ENCODE measurements at regions not wholly inside any gene's neighbourhood (a gene's known extent, or its start where the extent isn't known, plus 50 kb on each side); places are given as distances from the start of the nearest gene placed in this dataset.

DNA sequence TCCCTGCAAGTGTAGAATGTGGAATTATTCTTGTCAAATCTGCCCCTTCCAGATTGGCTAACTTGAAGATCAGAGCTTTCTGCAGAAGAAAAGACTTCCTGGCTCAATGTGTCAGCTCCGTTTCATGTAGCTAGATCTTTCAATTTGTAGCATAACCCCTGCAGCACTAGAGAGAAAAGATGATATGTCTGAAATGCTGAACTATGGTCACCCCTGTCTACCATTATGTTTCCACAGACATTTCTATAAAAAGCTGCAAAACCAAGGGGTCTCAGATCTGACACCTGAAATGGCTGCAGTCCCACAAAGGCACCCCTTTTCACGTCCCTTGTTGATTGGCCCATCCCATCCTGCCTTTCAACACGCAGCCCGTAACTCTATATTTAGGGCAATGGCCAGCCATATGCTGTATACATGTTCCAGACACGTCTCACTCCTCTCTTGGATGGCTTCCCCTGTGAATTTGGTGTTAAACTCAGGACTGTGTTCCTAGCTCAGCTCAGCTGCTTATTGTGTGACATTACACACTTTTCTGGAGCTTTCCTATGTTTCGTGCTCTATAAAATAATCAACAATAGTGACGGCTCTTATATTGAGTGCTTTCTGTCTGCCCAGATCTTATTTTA is 648.6 kb upstream of the CELF2 start:
- ATAC-seq (no peak), DNase-seq (no peak)
- Mint-ChIP-seq H3K27me3 (peaks cover 55% of the 10 kb centered on the region), H3K27ac (no peak overlapping the region), H3K4me1 (no peaks in the 10 kb centered on the region), H3K36me3 (ENCODE audit: low read depth) (peaks cover 2% of the 10 kb centered on the region), H3K4me3 (no peak overlapping the region)
- no peaks in the 10 kb centered on the region for H3K9me3 ChIP-seq (ENCODE audit: control insufficient read depth, low read length, poor library complexity, severe bottlenecking)

DNA sequence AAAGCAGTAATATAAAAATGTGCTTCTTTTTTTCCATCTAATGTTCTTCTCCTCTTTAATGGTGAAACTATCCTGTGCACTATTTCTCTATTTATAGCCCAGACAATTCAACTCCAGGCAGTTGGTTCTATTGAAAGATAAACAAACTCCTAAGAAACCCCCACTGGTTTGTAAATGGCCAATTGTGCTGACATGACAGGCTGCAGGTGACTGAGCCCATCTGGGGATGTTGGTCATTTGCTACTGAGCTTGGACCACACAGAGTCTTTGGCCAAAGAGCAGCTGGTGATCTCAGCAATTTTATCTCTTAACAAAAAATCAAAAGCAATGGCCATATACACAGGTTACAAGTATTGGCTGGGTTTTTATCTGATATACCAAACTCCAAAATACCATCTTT is 631.8 kb upstream of the CELF2 start:
- no peak for ATAC-seq
- Mint-ChIP-seq H3K4me1 (no peaks in the 10 kb centered on the region), H3K27ac (no peak overlapping the region), H3K36me3 (ENCODE audit: low read depth) (no peaks in the 10 kb centered on the region), H3K27me3 (peaks cover 11% of the 10 kb centered on the region), H3K4me3 (no peak overlapping the region)
- H3K9me3 ChIP-seq (ENCODE audit: control insufficient read depth, low read length, poor library complexity, severe bottlenecking): no peaks in the 10 kb centered on the region
- DNase-seq: no peak

DNA sequence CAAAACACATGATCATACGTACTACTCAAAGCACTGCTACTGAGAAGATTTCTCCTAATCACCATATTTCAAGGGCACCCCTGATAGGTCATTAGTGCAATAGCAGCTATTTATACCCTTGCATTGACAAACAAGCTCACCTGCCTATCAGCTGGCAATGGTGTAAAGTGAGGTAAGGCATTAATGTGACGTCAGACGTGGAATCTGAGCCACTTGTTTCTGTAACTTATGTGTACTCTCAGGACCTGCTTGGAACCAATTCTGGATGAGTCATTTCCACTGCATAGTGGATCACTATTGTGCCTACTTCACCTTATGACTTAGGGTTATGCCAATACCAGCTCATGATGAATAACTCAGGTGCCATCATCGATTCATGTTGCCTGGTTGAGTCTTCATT is 628.5 kb upstream of the CELF2 start:
- Mint-ChIP-seq H3K4me1 (no peaks in the 10 kb centered on the region), H3K27me3 (peaks cover 32% of the 10 kb centered on the region), H3K27ac (no peak overlapping the region), H3K36me3 (ENCODE audit: low read depth) (no peaks in the 10 kb centered on the region), H3K4me3 (no peak overlapping the region)
- no peaks in the 10 kb centered on the region for H3K9me3 ChIP-seq (ENCODE audit: control insufficient read depth, low read length, poor library complexity, severe bottlenecking)
- no peak for ATAC-seq
- no peak for DNase-seq

GRCh38 chr10:10392511-10392910 is 625.2 kb upstream of the CELF2 start:
- H3K27me3 Mint-ChIP-seq: peaks cover 33% of the 10 kb centered on the region
- DNase-seq: no peak
- H3K27ac Mint-ChIP-seq: no peak overlapping the region
- no peak overlapping the region for H3K4me3 Mint-ChIP-seq
- no peaks in the 10 kb centered on the region for H3K9me3 ChIP-seq (ENCODE audit: control insufficient read depth, low read length, poor library complexity, severe bottlenecking)
- H3K36me3 Mint-ChIP-seq (ENCODE audit: low read depth): no peaks in the 10 kb centered on the region
- ATAC-seq: no peak
- no peaks in the 10 kb centered on the region for H3K4me1 Mint-ChIP-seq

DNA sequence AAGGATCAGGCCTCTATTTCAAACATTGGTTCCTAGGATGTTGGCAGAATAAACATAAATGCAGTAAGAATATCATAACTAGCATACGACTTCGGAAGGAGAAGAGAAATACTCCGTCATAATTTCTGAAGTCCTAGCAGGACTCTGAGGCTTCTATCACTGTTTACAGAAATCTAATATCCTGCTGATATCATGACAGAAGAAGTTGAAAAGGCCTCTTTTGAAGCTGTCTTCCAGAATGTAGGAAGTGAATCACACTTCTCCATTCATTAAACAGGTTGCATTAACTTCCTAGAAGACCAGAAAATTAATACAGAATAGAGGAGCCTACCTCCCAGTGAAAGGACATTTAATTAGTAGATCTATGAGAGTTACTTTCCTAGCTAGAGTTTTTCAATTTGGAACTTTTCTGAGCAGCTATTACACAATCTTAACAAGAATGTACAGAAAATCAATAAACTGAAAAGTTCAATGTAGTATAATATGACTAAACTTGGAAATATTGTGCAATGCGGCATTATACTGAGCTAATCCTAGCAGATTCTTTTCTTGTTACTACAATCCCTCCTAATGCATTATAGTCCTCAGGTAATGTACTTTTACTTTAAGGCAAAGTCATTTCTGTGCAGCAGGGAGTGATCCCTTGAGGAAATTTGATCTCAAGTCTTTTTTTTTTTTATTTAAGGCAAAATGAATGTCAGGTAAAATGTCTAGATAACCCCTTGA is 622.6 kb upstream of the CELF2 start:
- H3K9me3 ChIP-seq (ENCODE audit: control insufficient read depth, low read length, poor library complexity, severe bottlenecking): no peaks in the 10 kb centered on the region
- ATAC-seq: no peak
- Mint-ChIP-seq H3K4me1 (no peaks in the 10 kb centered on the region), H3K36me3 (ENCODE audit: low read depth) (no peaks in the 10 kb centered on the region), H3K4me3 (no peak overlapping the region), H3K27ac (no peak overlapping the region), H3K27me3 (peaks cover 33% of the 10 kb centered on the region)
- DNase-seq: no peak

- H3K9me3 ChIP-seq (ENCODE audit: control insufficient read depth, low read length, poor library complexity, severe bottlenecking): no peaks in the 10 kb centered on the region
- Mint-ChIP-seq H3K27me3 (peaks cover 24% of the 10 kb centered on the region), H3K36me3 (ENCODE audit: low read depth) (no peaks in the 10 kb centered on the region), H3K4me3 (no peak overlapping the region), H3K4me1 (no peaks in the 10 kb centered on the region), H3K27ac (no peak overlapping the region)
- ATAC-seq (no peak), DNase-seq (no peak)
Measured at GRCh38 chr10:10396601-10397000, 621.1 kb upstream of the CELF2 start.

GRCh38 chr10:10397906-10398305 is 619.8 kb upstream of the CELF2 start:
- no peak overlapping the region for H3K4me3 Mint-ChIP-seq
- no peak overlapping the region for H3K27ac Mint-ChIP-seq
- H3K9me3 ChIP-seq (ENCODE audit: control insufficient read depth, low read length, poor library complexity, severe bottlenecking): no peaks in the 10 kb centered on the region
- H3K4me1 Mint-ChIP-seq: no peaks in the 10 kb centered on the region
- H3K36me3 Mint-ChIP-seq (ENCODE audit: low read depth): no peaks in the 10 kb centered on the region
- peaks cover 25% of the 10 kb centered on the region for H3K27me3 Mint-ChIP-seq
- no peak for ATAC-seq
- no peak for DNase-seq

- DNase-seq: no peak
- Mint-ChIP-seq H3K4me1 (no peaks in the 10 kb centered on the region), H3K27me3 (peaks cover 13% of the 10 kb centered on the region), H3K27ac (no peak overlapping the region), H3K4me3 (no peak overlapping the region), H3K36me3 (ENCODE audit: low read depth) (peaks cover 3% of the 10 kb centered on the region)
- no peak for ATAC-seq
- H3K9me3 ChIP-seq (ENCODE audit: control insufficient read depth, low read length, poor library complexity, severe bottlenecking): no peaks in the 10 kb centered on the region
Measured at GRCh38 chr10:10403762-10404161, 613.9 kb upstream of the CELF2 start.

- H3K27ac Mint-ChIP-seq: no peak overlapping the region
- no peak overlapping the region for H3K4me3 Mint-ChIP-seq
- no peaks in the 10 kb centered on the region for H3K4me1 Mint-ChIP-seq
- no peaks in the 10 kb centered on the region for H3K27me3 Mint-ChIP-seq
- H3K36me3 Mint-ChIP-seq (ENCODE audit: low read depth): no peaks in the 10 kb centered on the region
- no peaks in the 10 kb centered on the region for H3K9me3 ChIP-seq (ENCODE audit: control insufficient read depth, low read length, poor library complexity, severe bottlenecking)
- ATAC-seq: no peak
- DNase-seq: no peak
Measured at GRCh38 chr10:10417671-10418070, 600.0 kb upstream of the CELF2 start.

DNA sequence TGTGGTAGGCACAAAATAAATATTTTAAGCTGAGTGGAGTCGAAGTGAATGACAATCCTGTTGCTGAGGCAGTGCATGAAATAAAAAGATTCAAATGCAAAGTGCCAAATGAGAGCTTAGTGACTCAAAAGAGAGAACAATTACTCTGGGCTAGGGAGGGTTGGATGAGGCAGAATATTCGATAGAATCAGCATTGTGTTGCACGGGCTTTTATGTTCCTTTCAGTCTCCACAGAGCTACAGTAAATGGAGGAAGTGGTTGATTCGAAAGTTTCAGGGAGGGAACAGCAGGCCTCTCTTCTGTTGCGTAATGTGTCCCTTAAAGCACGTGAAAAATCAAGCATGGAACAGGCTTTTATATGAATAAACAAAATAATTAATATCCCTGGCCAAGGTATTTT is 599.3 kb upstream of the CELF2 start:
- no peaks in the 10 kb centered on the region for H3K9me3 ChIP-seq (ENCODE audit: control insufficient read depth, low read length, poor library complexity, severe bottlenecking)
- H3K36me3 Mint-ChIP-seq (ENCODE audit: low read depth): no peaks in the 10 kb centered on the region
- DNase-seq: no peak
- no peak for ATAC-seq
- no peaks in the 10 kb centered on the region for H3K27me3 Mint-ChIP-seq
- H3K27ac Mint-ChIP-seq: no peak overlapping the region
- no peak overlapping the region for H3K4me3 Mint-ChIP-seq
- H3K4me1 Mint-ChIP-seq: no peaks in the 10 kb centered on the region

GRCh38 chr10:10421071-10421470 is 596.6 kb upstream of the CELF2 start:
- H3K27me3 Mint-ChIP-seq: no peaks in the 10 kb centered on the region
- DNase-seq (no peak), ATAC-seq (no peak)
- no peak overlapping the region for H3K27ac Mint-ChIP-seq
- no peaks in the 10 kb centered on the region for H3K9me3 ChIP-seq (ENCODE audit: control insufficient read depth, low read length, poor library complexity, severe bottlenecking)
- H3K4me3 Mint-ChIP-seq: no peak overlapping the region
- no peaks in the 10 kb centered on the region for H3K4me1 Mint-ChIP-seq
- H3K36me3 Mint-ChIP-seq (ENCODE audit: low read depth): no peaks in the 10 kb centered on the region

GRCh38 chr10:10431422-10432066 is 586.1 kb upstream of the CELF2 start:
- no peak for ATAC-seq

GRCh38 chr10:10432296-10433035 is 585.2 kb upstream of the CELF2 start:
- no peaks in the 10 kb centered on the region for H3K4me1 Mint-ChIP-seq
- ATAC-seq (no peak), DNase-seq (no peak)
- no peaks in the 10 kb centered on the region for H3K36me3 Mint-ChIP-seq (ENCODE audit: low read depth)
- H3K4me3 Mint-ChIP-seq: no peak overlapping the region
- no peak overlapping the region for H3K27ac Mint-ChIP-seq
- no peaks in the 10 kb centered on the region for H3K9me3 ChIP-seq (ENCODE audit: control insufficient read depth, low read length, poor library complexity, severe bottlenecking)
- H3K27me3 Mint-ChIP-seq: peaks cover 5% of the 10 kb centered on the region

More at GRCh38 chr10:10431422-10432066, 586.1 kb upstream of the CELF2 start:
- no peak for DNase-seq
- no peaks in the 10 kb centered on the region for H3K9me3 ChIP-seq (ENCODE audit: control insufficient read depth, low read length, poor library complexity, severe bottlenecking)
- Mint-ChIP-seq H3K27me3 (peaks cover 5% of the 10 kb centered on the region), H3K27ac (no peak overlapping the region), H3K36me3 (ENCODE audit: low read depth) (no peaks in the 10 kb centered on the region), H3K4me1 (no peaks in the 10 kb centered on the region), H3K4me3 (no peak overlapping the region)
